PC-3 (cell line): ENCODE measurements at regions not wholly inside any gene's neighbourhood (a gene's known extent, or its start where the extent isn't known, plus 50 kb on each side); places are given as distances from the start of the nearest gene placed in this dataset.

Experiments used
- ATAC-seq: fragments of 200-7000 bp; cut with Tn5 transposase; 2 replicates; pipeline ENCODE4 v1.9.1; 2020; ENCODE audit warnings: mild to moderate bottlenecking, moderate library complexity
- BruUV-seq: library from RNA; stranded (reverse); fragments of 400-500 nt; replicated peaks from 2 replicates; lab custom pipeline; 2021; lab: Mats Ljungman, UMichigan
- CTCF ChIA-PET: fragments of 300-600 bp; sonication (Branson Sonifier 250); formaldehyde crosslinking; loops from one replicate; lab custom pipeline; 2022; ENCODE audit warnings: antibody characterized with exemption; lab: Charles Lee
- POLR2A ChIA-PET: fragments of 300-600 bp; sonication (Branson Sonifier 250); formaldehyde crosslinking; loops from one replicate; lab custom pipeline; 2022; ENCODE audit warnings: antibody characterized with exemption; ENCODE audit not compliant: unreplicated experiment; lab: Charles Lee
- DNase-seq: peaks from one replicate; pipeline ENCODE4 v3.0.0-alpha.2; 2015
- H2AFZ ChIP-seq: fragments of 300-600 bp; sonication (generic); 2 replicates; pipeline ENCODE4 v1.6.0; 2016; ENCODE audit warnings: antibody characterized with exemption, low read length
- H3F3A ChIP-seq: fragments of 300-600 bp; sonication (generic); one replicate; pipeline ENCODE4 v1.6.0; 2017; ENCODE audit warnings: antibody characterized with exemption, low read length, control low read depth, mild to moderate bottlenecking; ENCODE audit not compliant: unreplicated experiment
- H3K27ac ChIP-seq: fragments of 300-600 bp; sonication (generic); 2 replicates; pipeline ENCODE4 v1.5.1; 2016; ENCODE audit warnings: mild to moderate bottlenecking, low read length
- H3K27me3 ChIP-seq: fragments of 300-600 bp; sonication (generic); 2 replicates; pipeline ENCODE4 v1.6.1; 2016; ENCODE audit warnings: low read length, mixed read lengths
- H3K36me3 ChIP-seq: fragments of 300-600 bp; sonication (generic); 2 replicates; pipeline ENCODE4 v1.6.1; 2016; ENCODE audit warnings: low read depth, mixed run types, low read length, mixed read lengths
- H3K4me1 ChIP-seq: fragments of 300-600 bp; sonication (generic); 2 replicates; pipeline ENCODE4 v1.5.1; 2016; ENCODE audit warnings: low read length; ENCODE audit not compliant: insufficient read depth
- H3K4me2 ChIP-seq: fragments of 300-600 bp; sonication (generic); 2 replicates; pipeline ENCODE4 v1.6.0; 2016; ENCODE audit warnings: low read length
- H3K4me3 ChIP-seq: fragments of 300-600 bp; sonication (generic); 2 replicates; pipeline ENCODE4 v1.5.1; 2016; ENCODE audit warnings: mild to moderate bottlenecking, low read length, mixed read lengths
- H3K79me2 ChIP-seq: fragments of 300-600 bp; sonication (generic); 2 replicates; pipeline ENCODE4 v1.6.1; 2017; ENCODE audit warnings: low read length, mixed read lengths
- H3K9ac ChIP-seq: fragments of 300-600 bp; sonication (generic); 2 replicates; pipeline ENCODE4 v1.6.0; 2016; ENCODE audit warnings: mild to moderate bottlenecking, low read length
- H3K9me2 ChIP-seq: fragments of 300-600 bp; sonication (generic); replicated peaks from 2 replicates; pipeline ENCODE4 v1.6.1; 2016; ENCODE audit warnings: mixed run types, low read length, mixed read lengths
- H3K9me3 ChIP-seq: fragments of 300-600 bp; sonication (generic); 2 replicates; pipeline ENCODE4 v1.6.1; 2016; ENCODE audit warnings: low read length, mixed read lengths
- H4K20me1 ChIP-seq: fragments of 300-600 bp; sonication (generic); 2 replicates; pipeline ENCODE4 v1.6.1; 2016; ENCODE audit warnings: low read length, mixed read lengths
- CTCF ChIP-seq: fragments of 300-600 bp; sonication (generic); conservative IDR thresholded peaks from 2 replicates; pipeline ENCODE4 v1.5.1; 2017; ENCODE audit warnings: antibody characterized with exemption, low read depth, mild to moderate bottlenecking, low read length
- EZH2 ChIP-seq: fragments of 300-600 bp; sonication (generic); IDR thresholded peaks from one replicate; pipeline ENCODE4 v1.6.1; 2017; ENCODE audit warnings: antibody characterized with exemption, mild to moderate bottlenecking, low read length; ENCODE audit not compliant: unreplicated experiment
- EZH2phosphoT487 ChIP-seq: fragments of 300-600 bp; sonication (generic); IDR thresholded peaks from 2 replicates; pipeline ENCODE4 v1.6.1; 2018; ENCODE audit warnings: mild to moderate bottlenecking, antibody characterized with exemption, low read length, borderline replicate concordance
- intact Hi-C: fragments of 100-400 bp; cut with micrococcal nuclease; formaldehyde crosslinking; loops from 2 replicates; pipeline ENCODE4 v1.9.0; 2023

DNA sequence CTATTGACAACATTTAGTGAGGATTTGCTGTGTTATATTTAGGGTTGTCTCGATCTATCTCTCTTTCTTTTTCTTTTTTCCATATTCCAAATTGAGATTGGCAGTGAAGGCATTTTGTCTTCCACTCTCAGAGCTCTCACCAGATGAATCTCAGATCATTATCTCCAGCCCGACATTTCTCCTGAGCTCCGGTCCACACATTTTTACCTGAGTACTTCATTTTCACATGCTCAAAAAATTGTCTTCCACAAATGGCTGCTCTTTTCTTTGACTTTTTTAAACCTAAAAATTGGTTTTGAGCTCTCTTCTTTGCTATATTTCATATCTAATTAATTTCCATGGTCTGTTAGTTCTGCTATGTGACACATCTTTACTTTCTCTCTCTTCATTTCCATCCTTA, 56.9 kb upstream of the ASB17 start:
- no peak overlapping the region for H2AFZ ChIP-seq
- H3K9me2 ChIP-seq = no peaks in the 10 kb centered on the region
- 0 out of 2 replicates have a peak, but pooled peaks have one; percentile 27 for TF ChIP-seq EZH2phosphoT487
- no peak for TF ChIP-seq CTCF
- peak; percentile 87 for TF ChIP-seq EZH2
- H3K4me3 ChIP-seq = no peak overlapping the region
- no TSS peak for BruUV-seq
- intact Hi-C loops = no loop called here
- no peak overlapping the region for H3K9ac ChIP-seq
- no peaks in the 10 kb centered on the region for H4K20me1 ChIP-seq
- H3K4me1 ChIP-seq = no peaks in the 10 kb centered on the region
- no peaks in the 10 kb centered on the region for H3F3A ChIP-seq
- H3K36me3 ChIP-seq = no peaks in the 10 kb centered on the region
- ChIA-PET POLR2A (no interaction called here), CTCF (no interaction called here)
- H3K9me3 ChIP-seq = no peaks in the 10 kb centered on the region
- no peaks in the 10 kb centered on the region for H3K79me2 ChIP-seq
- H3K27ac ChIP-seq = no peak overlapping the region
- ATAC-seq (no peak), DNase-seq (no peak)
- H3K27me3 ChIP-seq = peaks cover 31% of the 10 kb centered on the region
- H3K4me2 ChIP-seq = no peak overlapping the region

DNA sequence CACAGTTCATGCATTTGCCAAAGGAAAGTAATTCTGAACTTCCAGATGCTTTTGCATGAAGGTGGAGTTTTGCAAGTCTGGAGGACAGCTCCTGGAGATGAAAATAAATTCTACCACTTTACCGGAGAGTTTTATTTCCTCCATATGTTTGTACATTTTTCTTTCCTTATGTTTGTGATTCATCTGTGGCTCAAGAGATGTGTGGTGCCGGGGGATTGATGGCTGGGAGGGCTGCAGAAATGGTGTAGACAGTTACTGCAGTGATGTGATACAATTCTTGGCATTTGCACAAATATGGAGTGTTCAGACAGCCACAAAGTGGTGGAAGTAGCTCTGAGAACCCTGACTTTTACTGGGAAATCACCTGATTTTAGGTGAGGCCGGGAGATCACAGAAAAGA, 58.5 kb upstream of the ASB17 start:
- intact Hi-C loops = no loop called here
- no TSS peak for BruUV-seq

More for the DNA sequence above, 58.5 kb upstream of the ASB17 start:
- H3K27ac ChIP-seq = no peak overlapping the region
- ChIA-PET POLR2A (no interaction called here), CTCF (no interaction called here)
- H3K9me3 ChIP-seq = no peaks in the 10 kb centered on the region
- H3K4me2 ChIP-seq = no peak overlapping the region
- ATAC-seq = no peak
- H3K79me2 ChIP-seq = no peaks in the 10 kb centered on the region
- no peaks in the 10 kb centered on the region for H4K20me1 ChIP-seq
- no peaks in the 10 kb centered on the region for H3K9me2 ChIP-seq
- H3K27me3 ChIP-seq = peaks cover 31% of the 10 kb centered on the region
- no peak overlapping the region for H2AFZ ChIP-seq
- no peak for DNase-seq
- TF ChIP-seq EZH2 = no peak
- TF ChIP-seq CTCF = no peak
- TF ChIP-seq EZH2phosphoT487 = no peak
- no peak overlapping the region for H3K4me3 ChIP-seq
- no peaks in the 10 kb centered on the region for H3K4me1 ChIP-seq
- H3K9ac ChIP-seq = no peak overlapping the region
- H3K36me3 ChIP-seq = no peaks in the 10 kb centered on the region
- no peaks in the 10 kb centered on the region for H3F3A ChIP-seq
